ENCODE measurements at regions not wholly inside any gene's neighbourhood (a gene's known extent, or its start where the extent isn't known, plus 50 kb on each side); places are given as distances from the start of the nearest gene placed in this dataset.

GRCh38 chr6:170035901-170036304 lies 255.0 kb downstream of the DLL1 start:
- Histone ChIP-seq H4K20me1 (ENCODE audit: insufficient read depth, poor library complexity, severe bottlenecking) (no peaks in the 10 kb centered on the region), H3K9me2 (replicated peaks; ENCODE audit: insufficient read depth) (no peaks in the 10 kb centered on the region), H2AFZ (no peak overlapping the region), H3K4me2 (no peak overlapping the region), H3K9me3 (ENCODE audit: low read depth) (no peaks in the 10 kb centered on the region), H3K4me3 (no peak overlapping the region), H3K4me1 (ENCODE audit: insufficient read depth) (peaks cover 9% of the 10 kb centered on the region), H3K79me2 (no peaks in the 10 kb centered on the region), H3K27ac (no peak overlapping the region), H3K36me3 (replicated peaks; ENCODE audit: insufficient read depth, low read depth) (no peaks in the 10 kb centered on the region), H3K27me3 (no peaks in the 10 kb centered on the region)
- TF ChIP-seq EZH2 (IDR thresholded peaks at IDR 0.05; ENCODE audit: borderline replicate concordance) (no peak), CTCF (IDR thresholded peaks at IDR 0.05; ENCODE audit: poor library complexity) (no peak), EZH2phosphoT487 (IDR thresholded peaks at IDR 0.05; ENCODE audit: low read depth, severe bottlenecking, unreplicated experiment) (no peak)
- no peak for DNase-seq (ENCODE audit: low spot score)
- WGBS (ENCODE audit: low lambda C conversion rate, missing lambda C conversion rate) = 79% methylated on average over 4 of the region's 4 CpGs

DNA sequence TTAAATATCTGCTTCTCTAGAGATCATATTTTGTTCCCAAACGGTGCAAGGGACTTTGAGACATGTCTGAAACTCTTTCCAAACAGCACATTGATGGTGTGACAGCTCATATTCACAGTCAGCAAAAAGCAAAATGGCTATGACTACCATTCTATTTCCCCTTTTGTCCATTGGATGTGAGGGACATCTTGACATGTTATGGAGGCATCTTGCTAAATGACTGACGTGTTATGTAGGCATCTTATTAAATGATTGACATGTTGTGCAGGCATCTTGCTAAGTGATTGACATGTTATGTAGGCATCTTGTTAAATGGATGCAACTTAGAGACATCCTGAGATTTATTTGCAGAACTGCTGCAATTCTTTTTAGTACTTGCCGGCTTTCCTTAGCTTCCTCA lies 255.8 kb downstream of the DLL1 start:
- Histone ChIP-seq H3K9me3 (ENCODE audit: low read depth) (no peaks in the 10 kb centered on the region), H3K4me1 (ENCODE audit: insufficient read depth) (peaks cover 14% of the 10 kb centered on the region), H4K20me1 (ENCODE audit: insufficient read depth, poor library complexity, severe bottlenecking) (no peaks in the 10 kb centered on the region), H3K36me3 (replicated peaks; ENCODE audit: insufficient read depth, low read depth) (no peaks in the 10 kb centered on the region), H3K79me2 (no peaks in the 10 kb centered on the region), H3K27ac (no peak overlapping the region), H3K9me2 (replicated peaks; ENCODE audit: insufficient read depth) (no peaks in the 10 kb centered on the region), H3K4me2 (no peak overlapping the region), H3K4me3 (no peak overlapping the region), H2AFZ (no peak overlapping the region), H3K27me3 (no peaks in the 10 kb centered on the region)
- 93% methylated on average over 3 of the region's 3 CpGs for WGBS (ENCODE audit: low lambda C conversion rate, missing lambda C conversion rate)
- TF ChIP-seq EZH2 (IDR thresholded peaks at IDR 0.05; ENCODE audit: borderline replicate concordance) (no peak), CTCF (IDR thresholded peaks at IDR 0.05; ENCODE audit: poor library complexity) (no peak), EZH2phosphoT487 (IDR thresholded peaks at IDR 0.05; ENCODE audit: low read depth, severe bottlenecking, unreplicated experiment) (no peak)
- DNase-seq (ENCODE audit: low spot score) = no peak

GRCh38 chr6:170034294-170034693 lies 256.6 kb downstream of the DLL1 start:
- Histone ChIP-seq H3K27me3 (no peaks in the 10 kb centered on the region), H3K9me2 (replicated peaks; ENCODE audit: insufficient read depth) (no peaks in the 10 kb centered on the region), H3K36me3 (replicated peaks; ENCODE audit: insufficient read depth, low read depth) (no peaks in the 10 kb centered on the region), H3K4me2 (no peak overlapping the region), H3K4me3 (no peak overlapping the region), H3K9me3 (ENCODE audit: low read depth) (no peaks in the 10 kb centered on the region), H3K4me1 (ENCODE audit: insufficient read depth) (peaks cover 14% of the 10 kb centered on the region), H3K27ac (no peak overlapping the region), H3K79me2 (no peaks in the 10 kb centered on the region), H4K20me1 (ENCODE audit: insufficient read depth, poor library complexity, severe bottlenecking) (no peaks in the 10 kb centered on the region), H2AFZ (no peak overlapping the region)
- no peak for DNase-seq (ENCODE audit: low spot score)
- TF ChIP-seq CTCF (IDR thresholded peaks at IDR 0.05; ENCODE audit: poor library complexity) (no peak), EZH2 (IDR thresholded peaks at IDR 0.05; ENCODE audit: borderline replicate concordance) (no peak), EZH2phosphoT487 (IDR thresholded peaks at IDR 0.05; ENCODE audit: low read depth, severe bottlenecking, unreplicated experiment) (no peak)
- 90% methylated on average over 12 of the region's 12 CpGs for WGBS (ENCODE audit: low lambda C conversion rate, missing lambda C conversion rate)

DNA sequence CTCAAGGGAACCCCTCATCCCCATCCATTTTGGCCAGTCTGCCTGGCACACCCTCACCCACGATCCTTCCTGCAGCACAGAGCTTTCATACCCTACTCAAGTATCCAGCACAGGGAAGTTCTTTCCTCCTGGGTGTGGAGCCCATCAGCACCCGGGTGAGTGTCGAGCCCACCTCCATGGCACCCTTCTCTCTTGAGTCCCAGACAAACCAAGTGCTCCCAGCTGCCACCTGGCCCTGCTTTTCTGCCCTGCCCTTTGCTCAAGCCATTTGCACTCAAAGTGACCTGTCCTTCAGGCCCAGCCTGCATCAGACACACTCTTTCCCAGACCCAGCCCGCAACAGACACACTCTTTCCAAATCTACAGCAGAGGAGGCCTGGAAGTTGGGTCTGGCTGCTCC lies 257.2 kb downstream of the DLL1 start:
- no peak for TF ChIP-seq EZH2 (IDR thresholded peaks at IDR 0.05; ENCODE audit: borderline replicate concordance)
- no peak for TF ChIP-seq CTCF (IDR thresholded peaks at IDR 0.05; ENCODE audit: poor library complexity)
- TF ChIP-seq EZH2phosphoT487 (IDR thresholded peaks at IDR 0.05; ENCODE audit: low read depth, severe bottlenecking, unreplicated experiment) = no peak
- no peaks in the 10 kb centered on the region for H3K79me2 ChIP-seq
- H3K4me3 ChIP-seq = no peak overlapping the region
- H3K9me2 ChIP-seq (replicated peaks; ENCODE audit: insufficient read depth) = no peaks in the 10 kb centered on the region
- H2AFZ ChIP-seq = no peak overlapping the region
- DNase-seq (ENCODE audit: low spot score) = no peak
- no peaks in the 10 kb centered on the region for H3K36me3 ChIP-seq (replicated peaks; ENCODE audit: insufficient read depth, low read depth)
- no peak overlapping the region for H3K27ac ChIP-seq
- H3K27me3 ChIP-seq = no peaks in the 10 kb centered on the region
- WGBS (ENCODE audit: low lambda C conversion rate, missing lambda C conversion rate) = 88% methylated on average over 4 of the region's 4 CpGs
- no peaks in the 10 kb centered on the region for H4K20me1 ChIP-seq (ENCODE audit: insufficient read depth, poor library complexity, severe bottlenecking)
- no peak overlapping the region for H3K4me2 ChIP-seq
- H3K4me1 ChIP-seq (ENCODE audit: insufficient read depth) = peaks cover 14% of the 10 kb centered on the region
- H3K9me3 ChIP-seq (ENCODE audit: low read depth) = no peaks in the 10 kb centered on the region
